ENCODE measurements at regions not wholly inside any gene's neighbourhood (a gene's known extent, or its start where the extent isn't known, plus 50 kb on each side); places are given as distances from the start of the nearest gene placed in this dataset.
"Not testable (repeated sequence)": the region's sequence is repeated elsewhere in the genome, so short reads cannot be mapped to it uniquely, and the experiment has no call there.

DNA sequence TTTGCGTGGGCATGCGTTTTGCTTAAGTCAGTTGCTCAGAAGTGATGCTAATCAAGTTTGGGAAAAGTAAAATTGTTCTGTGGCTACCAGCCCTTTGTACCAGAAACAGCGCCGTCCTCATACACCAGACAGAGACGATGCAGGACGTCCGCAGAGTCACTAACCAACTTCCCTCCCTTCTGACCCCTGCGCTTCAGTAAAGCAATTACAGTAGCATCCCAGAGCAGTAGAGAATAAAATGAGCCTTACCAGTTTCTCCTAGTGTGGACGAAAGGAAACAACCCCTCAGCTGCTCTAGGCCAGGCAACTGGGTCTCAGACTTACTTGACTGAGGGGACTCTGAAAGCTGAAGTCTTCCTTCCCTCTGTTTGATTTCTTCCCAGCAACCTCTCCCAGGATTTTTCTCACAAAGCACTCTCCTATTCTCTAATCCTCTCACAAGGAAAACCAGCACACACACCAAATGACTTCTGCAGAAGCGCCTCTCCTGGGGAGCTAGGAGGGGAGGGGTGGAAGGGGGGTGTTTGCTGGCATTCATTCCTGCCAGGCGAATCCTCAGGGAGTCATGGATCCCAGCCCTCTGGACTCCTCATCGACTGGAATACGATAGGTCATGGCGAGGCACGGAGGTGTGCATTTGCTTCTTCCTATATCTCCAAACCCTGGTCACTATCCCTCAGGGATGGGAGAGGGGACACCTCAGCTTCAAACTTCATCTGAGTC is 56.0 kb upstream of the MID1 start:
- Mint-ChIP-seq H3K4me1 (peaks cover 19% of the 10 kb centered on the region), H3K27ac (no peak overlapping the region), H3K4me3 (no peak overlapping the region), H3K27me3 (ENCODE audit: low read depth) (no peaks in the 10 kb centered on the region), H3K9me3 (peaks cover 14% of the 10 kb centered on the region), H3K36me3 (no peaks in the 10 kb centered on the region)
- DNase-seq (ENCODE audit: low spot score in 2 of 2, unreplicated experiment in 2 of 2): no peak
- TF ChIP-seq, protein P1, sequence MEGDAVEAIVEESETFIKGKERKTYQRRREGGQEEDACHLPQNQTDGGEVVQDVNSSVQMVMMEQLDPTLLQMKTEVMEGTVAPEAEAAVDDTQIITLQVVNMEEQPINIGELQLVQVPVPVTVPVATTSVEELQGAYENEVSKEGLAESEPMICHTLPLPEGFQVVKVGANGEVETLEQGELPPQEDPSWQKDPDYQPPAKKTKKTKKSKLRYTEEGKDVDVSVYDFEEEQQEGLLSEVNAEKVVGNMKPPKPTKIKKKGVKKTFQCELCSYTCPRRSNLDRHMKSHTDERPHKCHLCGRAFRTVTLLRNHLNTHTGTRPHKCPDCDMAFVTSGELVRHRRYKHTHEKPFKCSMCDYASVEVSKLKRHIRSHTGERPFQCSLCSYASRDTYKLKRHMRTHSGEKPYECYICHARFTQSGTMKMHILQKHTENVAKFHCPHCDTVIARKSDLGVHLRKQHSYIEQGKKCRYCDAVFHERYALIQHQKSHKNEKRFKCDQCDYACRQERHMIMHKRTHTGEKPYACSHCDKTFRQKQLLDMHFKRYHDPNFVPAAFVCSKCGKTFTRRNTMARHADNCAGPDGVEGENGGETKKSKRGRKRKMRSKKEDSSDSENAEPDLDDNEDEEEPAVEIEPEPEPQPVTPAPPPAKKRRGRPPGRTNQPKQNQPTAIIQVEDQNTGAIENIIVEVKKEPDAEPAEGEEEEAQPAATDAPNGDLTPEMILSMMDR (IDR thresholded peaks at IDR 0.05; ENCODE audit: unreplicated experiment): no peak

DNA sequence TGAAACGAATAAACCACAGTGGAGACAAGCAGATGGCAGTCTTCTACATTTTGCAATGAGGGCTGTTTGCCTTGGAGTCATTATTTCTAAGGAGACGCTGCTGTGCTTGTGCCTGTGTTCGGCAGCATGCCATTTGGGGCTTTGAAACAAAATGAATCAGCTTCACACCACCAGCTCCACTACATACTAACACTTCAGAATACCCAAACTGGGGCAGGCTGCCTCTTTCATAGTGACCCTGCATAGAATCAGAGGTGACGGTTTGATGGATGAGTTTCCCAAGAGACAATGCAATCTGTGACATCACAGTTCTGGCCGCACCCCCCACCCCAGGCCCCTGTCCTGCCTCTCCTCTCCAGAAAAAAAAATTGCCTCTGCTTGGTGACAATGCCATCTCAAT is 57.1 kb upstream of the MID1 start:
- H3K4me1 Mint-ChIP-seq: peaks cover 19% of the 10 kb centered on the region
- H3K27ac Mint-ChIP-seq: no peak overlapping the region
- no peaks in the 10 kb centered on the region for H3K27me3 Mint-ChIP-seq (ENCODE audit: low read depth)
- DNase-seq (ENCODE audit: low spot score in 2 of 2, unreplicated experiment in 2 of 2): no peak
- TF ChIP-seq, protein P1 (IDR thresholded peaks at IDR 0.05; ENCODE audit: unreplicated experiment): no peak
- H3K36me3 Mint-ChIP-seq: no peaks in the 10 kb centered on the region
- peaks cover 9% of the 10 kb centered on the region for H3K9me3 Mint-ChIP-seq
- no peak overlapping the region for H3K4me3 Mint-ChIP-seq

DNA sequence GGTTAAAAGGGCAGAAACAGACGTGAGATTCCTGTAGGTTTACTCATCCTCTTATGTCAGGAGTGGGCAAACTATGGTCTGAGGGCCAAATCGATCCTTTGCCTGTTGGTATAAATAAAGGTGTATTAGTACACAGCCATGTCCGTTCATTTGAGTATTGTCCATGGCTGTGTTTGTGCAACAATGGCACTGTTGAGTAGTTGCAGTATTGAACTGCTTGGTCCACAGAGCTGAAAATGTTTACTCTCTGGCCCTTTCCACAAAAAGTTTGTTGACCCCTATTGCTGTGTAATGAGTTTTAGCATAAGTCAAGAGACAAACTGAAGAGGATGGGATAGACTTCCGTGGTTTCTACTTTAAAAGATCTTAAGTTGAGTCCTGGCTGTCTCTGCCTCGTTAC is 59.0 kb upstream of the MID1 start:
- no peak overlapping the region for H3K4me3 Mint-ChIP-seq
- no peak overlapping the region for H3K27ac Mint-ChIP-seq
- H3K36me3 Mint-ChIP-seq: no peaks in the 10 kb centered on the region
- H3K4me1 Mint-ChIP-seq: peaks cover 23% of the 10 kb centered on the region
- no peaks in the 10 kb centered on the region for H3K27me3 Mint-ChIP-seq (ENCODE audit: low read depth)
- H3K9me3 Mint-ChIP-seq: peaks cover 13% of the 10 kb centered on the region
- DNase-seq (ENCODE audit: low spot score in 2 of 2, unreplicated experiment in 2 of 2): no peak
- TF ChIP-seq, protein P1 (IDR thresholded peaks at IDR 0.05; ENCODE audit: unreplicated experiment): no peak

DNA sequence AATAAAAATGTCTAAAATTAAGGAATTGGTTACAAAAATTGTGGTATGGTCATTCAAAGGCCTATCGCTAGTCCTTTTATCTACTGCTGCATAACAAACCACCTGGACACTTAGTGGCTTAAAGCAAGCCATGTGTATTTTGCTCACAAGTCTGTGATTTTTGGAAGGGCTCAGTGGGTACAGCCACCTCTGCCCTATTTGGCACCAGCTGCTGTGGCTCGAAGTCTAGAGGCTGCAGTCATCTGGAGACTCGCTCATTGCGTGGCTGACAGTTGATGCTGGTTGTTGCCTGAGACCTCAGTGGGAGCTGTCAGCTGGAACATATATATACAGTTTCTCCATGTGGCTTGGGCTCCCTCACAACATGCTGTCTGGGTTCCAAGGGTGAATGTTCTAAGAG is 60.8 kb upstream of the MID1 start:
- H3K36me3 Mint-ChIP-seq: no peaks in the 10 kb centered on the region
- H3K4me3 Mint-ChIP-seq: no peak overlapping the region
- peaks cover 21% of the 10 kb centered on the region for H3K9me3 Mint-ChIP-seq
- H3K27me3 Mint-ChIP-seq (ENCODE audit: low read depth): no peaks in the 10 kb centered on the region
- no peak for DNase-seq (ENCODE audit: low spot score in 2 of 2, unreplicated experiment in 2 of 2)
- H3K4me1 Mint-ChIP-seq: peaks cover 18% of the 10 kb centered on the region
- no peak overlapping the region for H3K27ac Mint-ChIP-seq
- TF ChIP-seq, protein P1 (IDR thresholded peaks at IDR 0.05; ENCODE audit: unreplicated experiment): no peak

DNA sequence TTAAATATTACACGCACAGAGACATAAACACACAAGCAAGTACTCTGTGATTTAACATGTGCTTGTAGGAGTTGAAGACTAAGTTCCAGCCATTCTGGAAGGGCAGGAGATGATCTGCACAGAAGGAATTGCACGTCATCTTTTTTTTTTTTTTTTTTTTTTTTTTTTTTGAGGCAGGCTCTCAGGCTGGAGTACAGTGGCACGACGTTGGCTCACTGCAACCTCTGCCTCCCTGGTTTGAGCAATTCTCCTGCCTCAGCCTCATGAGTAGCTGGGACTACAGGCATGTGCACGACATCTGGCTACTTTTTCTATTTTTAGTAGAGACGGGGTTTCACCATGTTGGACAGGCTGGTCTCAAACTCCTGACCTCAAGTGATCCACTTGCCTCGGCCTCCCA is 63.2 kb upstream of the MID1 start:
- not testable (repeated sequence) for H3K27ac Mint-ChIP-seq; H3K36me3 Mint-ChIP-seq; H3K27me3 Mint-ChIP-seq (ENCODE audit: low read depth); DNase-seq (ENCODE audit: low spot score in 2 of 2, unreplicated experiment in 2 of 2); H3K4me3 Mint-ChIP-seq; H3K4me1 Mint-ChIP-seq
- peaks cover 25% of the 10 kb centered on the region for H3K9me3 Mint-ChIP-seq

DNA sequence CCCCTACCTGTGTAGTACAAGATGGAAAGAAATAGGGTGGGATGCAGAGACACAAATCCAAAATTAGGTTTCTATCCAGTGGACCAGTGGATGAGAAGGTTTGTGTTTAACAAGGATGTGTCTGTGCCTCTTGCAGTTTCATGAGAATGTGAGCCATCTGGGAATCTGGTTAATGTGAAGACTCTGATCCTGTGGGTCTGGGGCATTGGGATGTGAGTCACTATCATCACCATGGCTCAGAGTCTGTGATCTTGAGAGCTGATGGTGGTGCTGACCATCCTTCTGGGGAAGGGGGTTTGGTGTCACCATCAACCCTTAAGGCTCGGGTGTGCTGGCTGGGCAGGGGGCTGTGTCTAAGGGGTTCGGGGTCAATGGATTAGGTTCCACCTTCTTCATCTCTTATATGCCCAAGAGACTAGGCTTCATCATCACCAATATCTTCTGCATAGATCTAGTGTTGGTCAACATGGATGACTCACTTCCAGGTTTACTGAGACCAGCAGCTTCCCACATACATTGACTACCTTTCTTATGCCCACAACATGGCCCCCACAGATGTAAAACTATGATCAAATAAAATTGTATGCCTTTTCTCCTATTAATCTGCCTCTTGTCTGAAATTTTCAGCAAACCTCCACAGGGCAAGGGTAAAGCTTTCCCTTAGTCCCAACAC is 65.7 kb upstream of the MID1 start:
- Mint-ChIP-seq H3K36me3 (no peaks in the 10 kb centered on the region), H3K4me3 (no peak overlapping the region), H3K9me3 (peaks cover 35% of the 10 kb centered on the region), H3K27me3 (ENCODE audit: low read depth) (no peaks in the 10 kb centered on the region), H3K27ac (no peak overlapping the region), H3K4me1 (peaks cover 3% of the 10 kb centered on the region)
- TF ChIP-seq, protein P1 (IDR thresholded peaks at IDR 0.05; ENCODE audit: unreplicated experiment): no peak
- no peak for DNase-seq (ENCODE audit: low spot score in 2 of 2, unreplicated experiment in 2 of 2)

DNA sequence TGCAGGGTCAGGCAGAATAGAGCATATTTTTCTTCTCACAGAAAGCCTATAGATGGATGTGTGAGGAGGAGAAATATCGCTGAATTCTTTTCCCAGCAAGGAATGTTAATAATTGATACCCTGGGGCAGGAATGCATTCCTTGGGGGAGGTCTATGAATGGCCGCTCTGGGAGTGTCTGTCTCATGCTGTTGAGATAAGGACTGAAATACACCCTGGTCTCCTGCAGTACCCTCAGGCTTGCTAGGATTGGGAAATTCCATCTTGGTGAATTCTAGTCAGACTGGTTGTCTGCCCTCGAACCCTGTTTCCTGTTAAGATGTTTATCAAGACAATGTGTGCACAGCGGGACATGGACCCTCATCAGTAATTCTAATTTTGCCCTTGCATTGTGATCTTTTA is 71.4 kb upstream of the MID1 start:
- not testable (repeated sequence) for H3K36me3 Mint-ChIP-seq; H3K27me3 Mint-ChIP-seq (ENCODE audit: low read depth); H3K4me3 Mint-ChIP-seq; H3K4me1 Mint-ChIP-seq; H3K27ac Mint-ChIP-seq; DNase-seq (ENCODE audit: low spot score in 2 of 2, unreplicated experiment in 2 of 2)
- H3K9me3 Mint-ChIP-seq: peaks cover 38% of the 10 kb centered on the region

Measured in mesothelial cell of epicardium (in vitro differentiated cells).